ENCODE measurements at regions not wholly inside any gene's neighbourhood (a gene's known extent, or its start where the extent isn't known, plus 50 kb on each side); places are given as distances from the start of the nearest gene placed in this dataset.

GRCh38 chr2:199199797-199200196 lies 257.9 kb downstream of the SATB2 start:
- TF ChIP-seq CTCF (IDR thresholded peaks at IDR 0.05) = no peak
- TF ChIP-seq POLR2A (IDR thresholded peaks at IDR 0.05) = no peak
- TF ChIP-seq EP300 (IDR thresholded peaks at IDR 0.05) = no peak
- TF ChIP-seq POLR2AphosphoS5 (IDR thresholded peaks at IDR 0.05) = no peak
- DNase-seq (ENCODE audit: low spot score in 2 of 2) = no peak

DNA sequence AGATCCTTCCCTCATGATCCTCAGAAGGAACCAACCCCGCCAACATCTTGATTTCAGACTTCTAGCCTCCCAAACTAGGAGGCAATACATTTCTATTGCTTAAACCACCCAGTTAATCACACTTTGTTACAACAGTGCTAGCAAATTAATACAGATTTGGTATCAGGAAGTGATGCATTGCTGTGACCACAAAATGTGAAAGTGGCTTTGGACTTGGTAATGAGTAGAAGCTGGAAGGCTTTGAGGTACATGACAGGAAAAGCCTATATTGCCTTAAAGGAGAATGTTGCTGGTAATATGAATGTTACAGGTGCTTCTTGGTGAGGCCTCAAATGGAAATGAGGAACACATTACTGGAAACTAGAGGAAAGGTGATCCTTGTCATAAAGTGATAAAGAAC lies 260.3 kb downstream of the SATB2 start:
- Histone ChIP-seq H3K36me3 (no peaks in the 10 kb centered on the region), H3K4me3 (no peak overlapping the region), H3K9me3 (no peaks in the 10 kb centered on the region), H3K27me3 (no peaks in the 10 kb centered on the region), H3K27ac (no peak overlapping the region), H3K4me1 (no peaks in the 10 kb centered on the region)
- no peak for DNase-seq (ENCODE audit: low spot score in 2 of 2)
- 81% methylated on average over 1 of the region's 1 CpG for WGBS
- TF ChIP-seq POLR2AphosphoS5 (IDR thresholded peaks at IDR 0.05) = no peak
- no peak for TF ChIP-seq CTCF (IDR thresholded peaks at IDR 0.05)
- no peak for TF ChIP-seq EP300 (IDR thresholded peaks at IDR 0.05)
- TF ChIP-seq POLR2A (IDR thresholded peaks at IDR 0.05) = no peak

More at GRCh38 chr2:199199797-199200196, 257.9 kb downstream of the SATB2 start:
- WGBS = 92% methylated on average over 1 of the region's 1 CpG
- Histone ChIP-seq H3K9me3 (no peaks in the 10 kb centered on the region), H3K27me3 (no peaks in the 10 kb centered on the region), H3K4me1 (no peaks in the 10 kb centered on the region), H3K4me3 (no peak overlapping the region), H3K36me3 (no peaks in the 10 kb centered on the region), H3K27ac (no peak overlapping the region)

GRCh38 chr2:199196686-199197085 lies 261.1 kb downstream of the SATB2 start:
- H3K27ac ChIP-seq = no peak overlapping the region
- no peaks in the 10 kb centered on the region for H3K9me3 ChIP-seq
- H3K36me3 ChIP-seq = no peaks in the 10 kb centered on the region
- no peak for TF ChIP-seq POLR2AphosphoS5 (IDR thresholded peaks at IDR 0.05)
- TF ChIP-seq POLR2A (IDR thresholded peaks at IDR 0.05) = no peak
- no peak for TF ChIP-seq EP300 (IDR thresholded peaks at IDR 0.05)
- no peak for TF ChIP-seq CTCF (IDR thresholded peaks at IDR 0.05)
- no peak overlapping the region for H3K4me3 ChIP-seq
- DNase-seq (ENCODE audit: low spot score in 2 of 2) = no peak
- no peaks in the 10 kb centered on the region for H3K27me3 ChIP-seq
- no peaks in the 10 kb centered on the region for H3K4me1 ChIP-seq
- 89% methylated on average over 3 of the region's 3 CpGs for WGBS

DNA sequence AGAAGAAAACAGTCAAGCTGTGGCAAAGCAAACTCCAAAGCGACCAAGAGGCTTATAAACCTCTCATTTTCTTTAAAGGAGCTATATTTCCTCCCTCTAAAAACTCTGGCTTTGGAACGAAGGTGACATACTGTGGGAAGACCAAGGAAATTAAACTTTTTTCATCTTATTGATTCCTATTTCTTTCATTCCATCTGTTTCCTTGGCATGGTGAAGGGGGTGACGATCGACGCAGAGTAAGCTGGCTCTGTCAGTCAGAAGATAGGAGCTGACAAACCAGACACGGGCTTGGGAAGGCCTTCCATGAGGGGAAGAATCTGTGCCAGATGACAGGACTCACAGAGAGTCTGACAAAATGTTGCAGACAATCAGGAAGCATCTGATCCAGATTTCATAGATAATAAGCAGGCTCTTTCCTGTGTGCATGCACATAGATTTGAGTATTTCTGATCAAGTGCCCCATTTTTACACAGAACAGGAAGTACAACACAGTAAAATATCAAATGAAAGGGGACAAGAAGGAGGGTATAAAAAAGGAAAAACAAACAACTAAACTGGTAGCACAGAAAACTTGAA lies 261.7 kb downstream of the SATB2 start:
- no peak for DNase-seq (ENCODE audit: low spot score in 2 of 2)
- Histone ChIP-seq H3K4me3 (no peak overlapping the region), H3K27ac (no peak overlapping the region), H3K4me1 (no peaks in the 10 kb centered on the region), H3K9me3 (no peaks in the 10 kb centered on the region), H3K27me3 (no peaks in the 10 kb centered on the region), H3K36me3 (no peaks in the 10 kb centered on the region)
- TF ChIP-seq POLR2AphosphoS5 (IDR thresholded peaks at IDR 0.05) = no peak
- TF ChIP-seq EP300 (IDR thresholded peaks at IDR 0.05) = no peak
- TF ChIP-seq CTCF (IDR thresholded peaks at IDR 0.05) = no peak
- no peak for TF ChIP-seq POLR2A (IDR thresholded peaks at IDR 0.05)
- 63% methylated on average over 6 of the region's 6 CpGs for WGBS

DNA sequence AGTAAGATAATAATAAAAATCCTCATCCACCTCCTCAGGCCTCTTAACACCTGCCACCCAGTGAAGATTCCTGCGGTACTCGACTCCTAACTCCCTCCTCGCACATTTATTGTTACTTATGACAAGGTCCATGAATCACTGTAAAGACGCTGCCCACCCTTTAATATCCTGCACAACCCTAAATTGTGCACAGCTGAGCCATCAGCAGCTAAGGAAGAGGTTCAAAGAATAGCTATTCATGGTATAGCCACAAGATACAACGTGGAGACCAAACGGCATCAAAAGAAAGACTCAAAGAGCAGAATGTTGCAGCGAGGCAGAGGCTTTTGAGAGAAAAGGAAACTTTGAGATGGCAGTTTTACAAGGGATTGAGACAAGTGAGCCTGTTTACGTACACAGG lies 266.3 kb downstream of the SATB2 start:
- H3K27ac ChIP-seq = no peak overlapping the region
- no peak for DNase-seq (ENCODE audit: low spot score in 2 of 2)
- H3K27me3 ChIP-seq = no peaks in the 10 kb centered on the region
- H3K9me3 ChIP-seq = no peaks in the 10 kb centered on the region
- TF ChIP-seq CTCF (IDR thresholded peaks at IDR 0.05) = no peak
- no peak for TF ChIP-seq POLR2AphosphoS5 (IDR thresholded peaks at IDR 0.05)
- TF ChIP-seq POLR2A (IDR thresholded peaks at IDR 0.05) = no peak
- TF ChIP-seq EP300 (IDR thresholded peaks at IDR 0.05) = no peak
- 36% methylated on average over 8 of the region's 8 CpGs for WGBS
- no peak overlapping the region for H3K4me3 ChIP-seq
- H3K36me3 ChIP-seq = no peaks in the 10 kb centered on the region
- no peaks in the 10 kb centered on the region for H3K4me1 ChIP-seq

All from suprapubic skin (tissue), 4 donors.